SK-N-MC (cell line): ENCODE measurements at regions not wholly inside any gene's neighbourhood (a gene's known extent, or its start where the extent isn't known, plus 50 kb on each side); places are given as distances from the start of the nearest gene placed in this dataset.

ENCODE experiments used
- DNase-seq: peaks from one replicate; pipeline ENCODE4 v3.0.0-alpha.2; 2011; ENCODE audit warnings: low read depth, low spot score
- H3K27ac ChIP-seq: fragments of 200-600 bp; sonication (generic); 2 replicates; pipeline ENCODE4 v1.5.1; 2016; ENCODE audit warnings: mixed run types
- H3K36me3 ChIP-seq: fragments of 200-600 bp; sonication (generic); 2 replicates; pipeline ENCODE4 v1.6.1; 2017; ENCODE audit warnings: antibody characterized with exemption, low read length, mixed read lengths; ENCODE audit not compliant: insufficient read depth
- H3K4me3 ChIP-seq: fragments of 200-600 bp; sonication (generic); 2 replicates; pipeline ENCODE4 v1.5.1; 2016
- H3K9ac ChIP-seq: fragments of 200-600 bp; sonication (generic); 2 replicates; pipeline ENCODE4 v1.8.0; 2017; ENCODE audit warnings: mixed run types, mixed read lengths; ENCODE audit not compliant: insufficient read length
- H3K9me3 ChIP-seq: fragments of 200-600 bp; sonication (generic); 2 replicates; pipeline ENCODE4 v1.6.1; 2017; ENCODE audit warnings: low read depth, mild to moderate bottlenecking, antibody characterized with exemption, low read length, moderate library complexity, mixed read lengths
- EZH2 ChIP-seq: fragments of 200-600 bp; sonication (generic); IDR thresholded peaks from one replicate; pipeline ENCODE4 v1.6.1; 2017; ENCODE audit warnings: antibody characterized with exemption
- FOXP2 ChIP-seq: optimal IDR thresholded peaks from 2 replicates; pipeline ENCODE3; 2011; ENCODE audit warnings: mild to moderate bottlenecking, moderate library complexity; ENCODE audit not compliant: insufficient read depth; ENCODE audit errors: extremely low read length, control extremely low read depth
- POLR2AphosphoS5 ChIP-seq: IDR thresholded peaks from 2 replicates; pipeline ENCODE4 v1.6.1; 2012; ENCODE audit warnings: mild to moderate bottlenecking, low read depth, low read length, borderline replicate concordance

DNA sequence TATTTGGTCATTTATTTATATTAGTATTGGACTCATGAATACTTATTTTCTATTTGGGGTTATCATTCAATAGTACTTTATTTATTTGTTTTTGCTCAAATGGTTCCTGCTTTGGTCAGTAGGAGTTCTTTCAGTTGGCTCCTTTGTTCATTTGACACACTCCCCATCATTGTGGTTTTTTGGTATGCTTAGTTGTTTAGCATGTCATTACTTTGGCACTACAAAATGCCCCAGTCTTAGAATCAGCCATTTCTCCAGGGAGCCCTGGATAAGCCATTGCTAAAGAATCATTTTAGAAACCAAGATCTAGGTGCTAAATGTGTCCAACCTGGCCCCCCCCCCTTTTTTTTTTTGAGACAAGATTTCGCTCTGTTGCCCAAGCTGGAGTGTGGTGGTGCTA lies 61.7 kb upstream of the MRPS6 start:
- Histone ChIP-seq H3K4me3 (no peak overlapping the region), H3K9ac (no peak overlapping the region), H3K9me3 (no peaks in the 10 kb centered on the region), H3K27ac (no peak overlapping the region), H3K36me3 (no peaks in the 10 kb centered on the region)
- no peak for DNase-seq
- TF ChIP-seq EZH2 (no peak), POLR2AphosphoS5 (no peak), FOXP2 (no peak)

DNA sequence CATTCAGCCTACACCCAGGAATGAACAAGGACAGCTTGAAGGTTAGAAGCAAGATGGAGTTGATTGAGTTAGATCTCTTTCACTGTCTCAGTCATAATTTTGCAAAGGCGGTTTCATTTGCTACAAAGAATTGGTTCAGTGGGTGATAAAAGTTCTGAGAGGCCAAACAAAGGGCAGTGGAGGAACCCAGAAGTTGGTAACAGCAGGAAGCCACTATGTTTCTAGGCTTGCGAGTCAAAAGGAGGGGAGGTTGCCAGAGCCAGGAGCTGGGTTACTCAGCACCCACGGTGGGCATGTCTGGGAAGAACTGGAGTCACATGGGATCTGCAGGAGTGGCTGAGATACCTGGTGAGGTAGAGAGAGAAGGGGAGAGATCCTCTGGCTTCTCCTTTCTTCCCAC lies 64.2 kb upstream of the MRPS6 start:
- TF ChIP-seq POLR2AphosphoS5 (no peak), EZH2 (no peak), FOXP2 (no peak)
- Histone ChIP-seq H3K4me3 (no peak overlapping the region), H3K9ac (no peak overlapping the region), H3K36me3 (no peaks in the 10 kb centered on the region), H3K27ac (no peak overlapping the region), H3K9me3 (no peaks in the 10 kb centered on the region)
- no peak for DNase-seq

DNA sequence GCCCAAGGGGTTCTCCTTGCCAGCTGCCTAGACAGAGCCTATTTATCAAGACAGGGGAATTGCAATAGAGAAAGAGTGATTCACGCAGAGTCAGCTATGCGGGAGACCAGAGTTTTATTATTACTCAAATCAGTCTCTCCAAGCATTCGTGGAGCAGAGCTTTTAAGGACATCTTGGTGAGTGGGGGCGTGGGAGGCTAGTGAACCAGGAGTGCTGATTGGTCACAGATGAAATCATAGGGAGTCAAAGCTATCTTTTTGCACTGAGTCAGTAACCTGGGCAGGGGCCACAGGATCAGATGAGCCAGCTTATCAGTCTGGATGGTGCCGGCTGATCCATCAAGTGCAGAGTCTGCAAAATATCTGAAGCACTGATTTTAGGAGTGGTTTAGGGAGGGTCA lies 64.8 kb upstream of the MRPS6 start:
- Histone ChIP-seq H3K27ac (no peak overlapping the region), H3K36me3 (no peaks in the 10 kb centered on the region), H3K4me3 (no peak overlapping the region), H3K9ac (no peak overlapping the region), H3K9me3 (no peaks in the 10 kb centered on the region)
- no peak for TF ChIP-seq EZH2
- no peak for TF ChIP-seq FOXP2
- no peak for TF ChIP-seq POLR2AphosphoS5
- no peak for DNase-seq

DNA sequence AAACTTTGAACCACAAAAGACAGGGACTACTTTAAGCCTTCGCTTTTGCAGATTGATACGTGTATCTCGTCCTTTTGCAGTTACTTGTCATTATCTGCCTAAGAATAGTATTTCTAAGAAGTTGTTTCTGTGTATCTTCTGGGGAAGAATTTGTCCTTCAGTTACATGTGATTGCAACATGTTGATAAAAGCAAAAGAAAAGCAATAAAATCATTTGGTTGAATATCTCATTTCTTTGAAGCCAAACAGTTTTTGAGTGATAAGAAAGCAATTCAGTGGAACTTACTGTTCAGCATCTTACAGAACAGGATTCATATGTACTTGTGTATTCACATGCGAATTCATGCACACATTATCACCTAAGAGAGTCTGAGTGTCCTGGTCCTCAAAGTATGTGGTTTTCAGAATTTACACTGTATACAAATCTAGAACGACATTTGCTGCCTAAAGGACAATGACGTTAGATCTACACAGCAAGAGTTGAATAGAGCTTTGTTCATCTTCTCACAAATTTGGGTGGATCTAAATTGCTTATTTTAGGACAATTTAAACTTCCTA lies 66.7 kb upstream of the MRPS6 start:
- Histone ChIP-seq H3K4me3 (no peak overlapping the region), H3K36me3 (no peaks in the 10 kb centered on the region), H3K9me3 (no peaks in the 10 kb centered on the region), H3K27ac (no peak overlapping the region), H3K9ac (no peak overlapping the region)
- DNase-seq, result no peak
- TF ChIP-seq FOXP2, result no peak
- TF ChIP-seq POLR2AphosphoS5, result no peak
- TF ChIP-seq EZH2, result no peak

DNA sequence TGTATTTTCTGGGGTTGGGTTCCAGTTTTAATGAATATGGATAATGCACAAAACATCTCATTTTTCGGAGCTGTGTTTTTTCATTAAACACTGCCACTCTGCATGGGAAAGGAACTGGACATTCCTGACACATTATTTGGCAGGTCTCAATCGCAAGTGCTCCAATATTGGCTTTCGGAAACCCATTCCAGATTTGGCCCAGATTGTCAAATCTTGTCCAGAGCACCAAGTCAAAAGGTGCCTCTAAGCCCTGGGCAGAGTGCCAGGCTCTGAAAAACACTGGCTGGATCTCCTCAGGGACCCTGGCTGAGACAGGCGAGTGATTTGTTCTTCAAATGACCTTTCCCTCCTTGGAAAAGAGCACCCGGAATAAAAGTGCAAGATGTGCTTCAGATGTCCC lies 68.4 kb upstream of the MRPS6 start:
- TF ChIP-seq POLR2AphosphoS5, result no peak
- no peak for TF ChIP-seq FOXP2
- no peak for TF ChIP-seq EZH2
- DNase-seq, result no peak
- no peak overlapping the region for H3K27ac ChIP-seq

DNA sequence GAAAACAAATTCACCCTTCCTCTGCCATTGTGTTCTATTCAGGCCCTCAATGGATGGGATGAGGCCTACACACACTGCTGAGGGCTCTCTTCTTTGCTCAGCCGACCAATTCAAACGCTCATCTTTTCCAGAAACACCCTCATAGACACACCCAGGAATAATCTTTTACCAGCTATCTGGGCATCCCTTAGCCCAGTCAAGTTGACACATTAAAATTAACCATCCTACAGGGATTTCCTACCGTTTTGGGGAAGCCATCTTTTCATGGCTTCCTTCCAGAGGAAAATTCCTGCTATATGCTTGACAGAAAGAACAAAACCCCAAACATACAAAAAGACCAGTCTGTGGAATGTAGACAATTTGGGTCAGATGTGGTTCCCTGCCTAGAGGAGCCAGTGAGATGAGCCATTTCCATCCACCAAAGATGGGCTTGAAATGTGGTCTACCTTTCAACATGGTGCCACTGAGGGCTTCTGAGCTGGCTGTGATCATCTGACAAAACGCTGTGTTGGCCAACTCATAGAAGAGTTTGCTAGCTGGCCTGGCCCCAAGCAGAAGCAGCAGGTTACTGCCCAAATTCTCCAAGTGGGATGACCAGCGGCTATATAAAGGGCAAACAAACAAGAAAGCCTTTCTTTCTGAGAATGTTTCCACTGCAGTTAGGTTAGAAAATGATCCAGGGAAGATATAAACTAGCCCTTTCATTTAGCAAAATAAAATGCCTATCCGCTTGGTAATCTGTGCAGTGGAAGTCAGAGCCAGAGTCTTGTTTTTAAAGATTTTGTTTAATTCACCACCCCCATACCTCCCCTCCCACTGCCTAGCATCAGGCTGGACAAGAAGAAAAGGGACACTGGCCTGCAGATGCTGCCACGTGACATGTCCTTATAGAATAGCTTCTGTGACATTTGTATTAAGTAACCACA lies 69.1 kb upstream of the MRPS6 start:
- no peak overlapping the region for H3K4me3 ChIP-seq
- no peak for DNase-seq
- H3K9me3 ChIP-seq, result no peaks in the 10 kb centered on the region
- no peaks in the 10 kb centered on the region for H3K36me3 ChIP-seq
- no peak overlapping the region for H3K27ac ChIP-seq
- no peak for TF ChIP-seq POLR2AphosphoS5
- TF ChIP-seq FOXP2, result no peak
- no peak for TF ChIP-seq EZH2
- H3K9ac ChIP-seq, result no peak overlapping the region

More for the DNA sequence above, 68.4 kb upstream of the MRPS6 start:
- Histone ChIP-seq H3K36me3 (no peaks in the 10 kb centered on the region), H3K4me3 (no peak overlapping the region), H3K9me3 (no peaks in the 10 kb centered on the region), H3K9ac (no peak overlapping the region)

DNA sequence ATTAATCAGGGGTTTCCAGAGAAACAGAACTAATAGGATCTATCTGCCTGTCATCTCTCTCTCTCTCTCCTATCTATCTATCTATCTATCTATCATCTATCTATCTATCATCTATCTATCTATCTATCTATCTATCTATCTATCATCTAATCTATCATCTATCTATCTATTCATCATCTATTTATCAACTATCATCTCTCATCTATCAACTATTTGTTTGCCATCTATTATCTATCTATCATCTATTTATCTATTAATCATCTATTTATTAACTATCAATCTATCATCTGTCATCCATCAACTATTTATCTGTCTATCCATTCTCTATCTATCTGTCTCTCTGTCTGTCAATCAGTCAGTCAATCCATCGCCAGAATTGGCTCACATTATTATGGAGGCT lies 70.0 kb upstream of the MRPS6 start:
- no peak overlapping the region for H3K4me3 ChIP-seq
- no peaks in the 10 kb centered on the region for H3K36me3 ChIP-seq
- no peak overlapping the region for H3K9ac ChIP-seq
- H3K27ac ChIP-seq, result no peak overlapping the region
- TF ChIP-seq EZH2 (no peak), POLR2AphosphoS5 (no peak), FOXP2 (no peak)
- no peaks in the 10 kb centered on the region for H3K9me3 ChIP-seq
- no peak for DNase-seq

DNA sequence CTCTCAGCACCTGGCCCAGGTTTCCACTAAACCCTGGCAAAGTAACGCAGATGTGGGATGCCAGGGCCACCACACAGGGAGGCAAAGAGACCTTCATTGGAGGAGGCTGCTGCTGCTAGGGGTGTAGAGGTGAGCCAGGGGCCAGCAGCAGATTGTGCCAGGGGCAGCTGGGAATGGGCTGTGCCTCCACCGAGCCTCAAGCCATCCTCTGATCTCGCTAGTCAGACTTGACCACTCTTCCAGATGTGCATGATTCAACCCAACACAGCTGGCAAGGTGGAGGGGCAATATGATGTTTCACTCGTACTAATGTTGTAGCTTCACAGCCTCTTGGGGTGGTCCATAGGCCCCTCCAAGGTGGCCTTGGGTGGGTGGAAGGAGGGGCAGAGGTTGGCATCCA lies 73.0 kb upstream of the MRPS6 start:
- Histone ChIP-seq H3K27ac (no peak overlapping the region), H3K4me3 (no peak overlapping the region), H3K9me3 (no peaks in the 10 kb centered on the region), H3K9ac (no peak overlapping the region), H3K36me3 (no peaks in the 10 kb centered on the region)
- no peak for DNase-seq
- TF ChIP-seq POLR2AphosphoS5 (no peak), EZH2 (no peak), FOXP2 (no peak)
